OCI-LY7 (cell line): ENCODE measurements at regions not wholly inside any gene's neighbourhood (a gene's known extent, or its start where the extent isn't known, plus 50 kb on each side); places are given as distances from the start of the nearest gene placed in this dataset.

Source experiments
- EZH2phosphoT487 ChIP-seq: fragments of 200-600 bp; sonication (generic); IDR thresholded peaks from 2 replicates; pipeline ENCODE4 v1.6.1; 2018; ENCODE audit warnings: low read depth, borderline replicate concordance, mild to moderate bottlenecking, mixed run types, antibody characterized with exemption, low read length, moderate library complexity, mixed read lengths
- TF ChIP-seq, protein P1 (sequence below): fragments of 200-600 bp; sonication (generic); conservative IDR thresholded peaks from 2 replicates; pipeline ENCODE4 v1.5.1; 2014; ENCODE audit warnings: mild to moderate bottlenecking, antibody characterized with exemption, low read length, moderate library complexity, mixed read lengths

DNA sequence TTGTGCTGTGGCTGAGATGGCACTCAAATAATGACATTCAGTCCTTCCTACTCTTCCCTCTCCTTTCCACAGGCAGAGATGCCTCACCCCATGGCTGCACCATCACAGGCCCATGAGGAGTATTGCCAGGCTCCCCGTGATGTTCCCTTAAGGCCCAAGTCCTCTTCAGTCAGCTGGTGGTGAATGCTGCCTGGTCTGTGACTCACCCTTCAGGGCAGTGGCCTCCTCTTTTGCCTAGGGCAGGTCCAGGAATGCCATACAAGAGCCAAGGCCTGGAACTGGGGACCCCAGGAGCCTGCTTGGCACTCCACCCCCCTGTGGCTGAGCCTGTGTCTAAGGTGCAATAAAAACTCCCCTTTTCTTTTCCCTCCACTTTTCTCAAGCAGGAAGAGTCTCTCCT lies 144.2 kb upstream of the GEMIN8 start:
- TF ChIP-seq, protein P1, sequence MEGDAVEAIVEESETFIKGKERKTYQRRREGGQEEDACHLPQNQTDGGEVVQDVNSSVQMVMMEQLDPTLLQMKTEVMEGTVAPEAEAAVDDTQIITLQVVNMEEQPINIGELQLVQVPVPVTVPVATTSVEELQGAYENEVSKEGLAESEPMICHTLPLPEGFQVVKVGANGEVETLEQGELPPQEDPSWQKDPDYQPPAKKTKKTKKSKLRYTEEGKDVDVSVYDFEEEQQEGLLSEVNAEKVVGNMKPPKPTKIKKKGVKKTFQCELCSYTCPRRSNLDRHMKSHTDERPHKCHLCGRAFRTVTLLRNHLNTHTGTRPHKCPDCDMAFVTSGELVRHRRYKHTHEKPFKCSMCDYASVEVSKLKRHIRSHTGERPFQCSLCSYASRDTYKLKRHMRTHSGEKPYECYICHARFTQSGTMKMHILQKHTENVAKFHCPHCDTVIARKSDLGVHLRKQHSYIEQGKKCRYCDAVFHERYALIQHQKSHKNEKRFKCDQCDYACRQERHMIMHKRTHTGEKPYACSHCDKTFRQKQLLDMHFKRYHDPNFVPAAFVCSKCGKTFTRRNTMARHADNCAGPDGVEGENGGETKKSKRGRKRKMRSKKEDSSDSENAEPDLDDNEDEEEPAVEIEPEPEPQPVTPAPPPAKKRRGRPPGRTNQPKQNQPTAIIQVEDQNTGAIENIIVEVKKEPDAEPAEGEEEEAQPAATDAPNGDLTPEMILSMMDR, result no peak
- no peak for TF ChIP-seq EZH2phosphoT487
